MM.1S (cell line): ENCODE measurements at regions not wholly inside any gene's neighbourhood (a gene's known extent, or its start where the extent isn't known, plus 50 kb on each side); places are given as distances from the start of the nearest gene placed in this dataset.

Source experiments
- CTCF ChIP-seq: fragments of 300-600 bp; sonication (generic); IDR thresholded peaks from 2 replicates; pipeline ENCODE4 v1.5.1; 2016; ENCODE audit warnings: antibody characterized with exemption, low read length, mixed read lengths
- EZH2 ChIP-seq: fragments of 300-600 bp; sonication (generic); optimal IDR thresholded peaks from 2 replicates; pipeline ENCODE3; 2017; ENCODE audit warnings: low read depth, mild to moderate bottlenecking, antibody characterized with exemption, low read length, mixed read lengths

DNA sequence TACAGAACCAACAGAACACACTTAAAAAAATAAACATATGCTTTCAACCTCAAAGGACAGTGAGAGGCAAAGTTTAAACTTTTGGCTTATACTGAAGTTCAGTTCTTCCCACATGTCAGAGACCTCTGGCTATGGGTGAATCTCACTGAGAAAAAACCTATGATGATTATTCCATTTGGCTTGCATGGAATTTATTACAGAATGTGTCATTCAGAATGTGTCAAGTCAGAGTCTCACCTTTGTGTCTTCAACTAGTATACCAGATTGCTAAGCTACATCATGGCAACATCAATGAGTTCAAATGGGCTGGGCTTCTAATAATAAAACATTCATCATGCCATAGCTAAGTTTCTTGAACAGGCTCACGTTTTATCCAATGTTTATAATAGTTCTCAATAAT lies 987.0 kb downstream of the NTRK3 start:
- TF ChIP-seq CTCF (no peak), EZH2 (no peak)
